ENCODE measurements at regions not wholly inside any gene's neighbourhood (a gene's known extent, or its start where the extent isn't known, plus 50 kb on each side); places are given as distances from the start of the nearest gene placed in this dataset.
A peak's percentile ranks its signal among the peaks of the same experiment; 100 is the strongest.

DNA sequence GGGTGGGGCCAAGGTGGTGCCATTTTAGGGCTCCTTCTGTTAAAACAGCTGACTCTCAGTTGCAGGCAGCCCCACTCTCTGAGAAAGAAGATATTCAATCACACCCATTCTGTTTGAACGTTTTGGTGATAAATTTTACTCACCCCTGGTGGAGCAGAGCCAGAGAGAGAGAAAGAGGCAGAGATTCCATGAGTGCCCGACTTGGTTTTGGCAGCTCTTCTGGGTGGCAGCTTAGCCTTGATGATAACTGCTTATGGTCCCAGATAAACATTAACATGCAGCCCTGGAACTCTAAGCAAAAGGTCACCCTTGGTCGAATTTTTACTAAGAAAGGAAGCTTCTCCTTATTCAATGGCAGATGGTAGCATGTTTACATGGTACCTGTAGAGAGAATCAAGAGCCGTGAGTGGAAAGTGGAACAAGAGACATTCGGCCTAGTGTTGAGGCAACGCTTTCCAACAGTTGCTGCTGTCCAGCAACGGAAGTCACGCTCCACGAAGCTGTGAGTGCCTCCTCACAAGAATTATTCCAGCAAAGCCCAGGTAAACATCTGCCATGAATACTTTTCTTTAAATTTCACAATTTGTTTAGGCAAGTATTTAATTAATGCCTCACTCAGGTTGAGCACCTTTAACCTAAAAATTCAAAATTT is 530.6 kb upstream of the ROBO2 start:
- WGBS, 2 experiments (ENCODE audit: extremely low coverage in 1 of 2, insufficient coverage in 1 of 2, insufficient read length in 1 of 2, insufficient replicate concordance in 2 of 2, low coverage in 1 of 2, low lambda C conversion rate in 2 of 2, missing lambda C conversion rate in 1 of 2) = 88% methylated on average over 9 of the region's 9 CpGs; no CpG with 5 or more reads in 1 of the 2 experiments
- TF ChIP-seq POLR2AphosphoS5 (IDR thresholded peaks at IDR 0.05; ENCODE audit: low read depth, low read length) (no peak), TAF7 (optimal IDR thresholded peaks at IDR 0.05; ENCODE audit: borderline replicate concordance, low read depth, low read length) (no peak), SIX5 (IDR thresholded peaks at IDR 0.05; ENCODE audit: low read depth, low read length) (no peak), YY1 (IDR thresholded peaks at IDR 0.05; ENCODE audit: low read depth, low read length) (no peak), EP300 (IDR thresholded peaks at IDR 0.05; ENCODE audit: borderline replicate concordance in 1 of 2, low read depth in 2 of 2, low read length in 2 of 2) (no peak), JUND (IDR thresholded peaks at IDR 0.05; ENCODE audit: low read length) (no peak), GTF2F1 (IDR thresholded peaks at IDR 0.05; ENCODE audit: borderline replicate concordance, low read depth, low read length) (no peak), POLR2A (IDR thresholded peaks at IDR 0.05; ENCODE audit: control extremely low read depth in 1 of 2, low read depth in 2 of 2, low read length in 2 of 2) (no peak), SP1 (IDR thresholded peaks at IDR 0.05; ENCODE audit: low read depth, low read length) (no peak), EGR1 (IDR thresholded peaks at IDR 0.05; ENCODE audit: borderline replicate concordance, low read depth, low read length) (no peak)

More for the DNA sequence above, 530.6 kb upstream of the ROBO2 start:
- Histone ChIP-seq H4K8ac (ENCODE audit: extremely low read depth, insufficient read depth, low read length) (no peak overlapping the region), H3K4me3 (ENCODE audit: extremely low read depth in 1 of 4, insufficient read depth in 2 of 4, low read depth in 3 of 4, low read length in 4 of 4) (no peak overlapping the region), H3K27ac (ENCODE audit: low read depth, low read length) (no peak overlapping the region), H3K4me2 (ENCODE audit: insufficient read depth in 1 of 2, low read depth in 2 of 2, low read length in 2 of 2) (no peak overlapping the region), H2BK15ac (ENCODE audit: low read length) (no peak overlapping the region), H3K14ac (ENCODE audit: insufficient read length) (no peak overlapping the region), H3K79me1 (ENCODE audit: low read depth, low read length) (no peaks in the 10 kb centered on the region), H2BK20ac (ENCODE audit: low read length) (no peak overlapping the region), H3K79me2 (ENCODE audit: control insufficient read depth in 1 of 2, insufficient read depth in 2 of 2, low read length in 2 of 2) (no peaks in the 10 kb centered on the region), H3K9ac (replicated peaks in 1 of 4; ENCODE audit: extremely low read depth in 1 of 4, low read depth in 3 of 4, low read length in 3 of 4) (no peak overlapping the region), H3K23ac (ENCODE audit: insufficient read length) (no peak overlapping the region), H4K5ac (ENCODE audit: insufficient read length, low read depth, low read length) (no peak overlapping the region), H3K4me1 (replicated peaks in 1 of 4; ENCODE audit: control insufficient read depth in 3 of 4, insufficient read depth in 4 of 4, low read length in 3 of 4) (no peaks in the 10 kb centered on the region), H2AFZ (ENCODE audit: low read length) (0 out of 2 replicates have a peak overlapping the region, but pooled peaks have one; percentile 22), H2BK5ac (ENCODE audit: low read depth, low read length) (no peak overlapping the region), H2AK5ac (ENCODE audit: low read depth, low read length) (no peak overlapping the region), H3K4ac (replicated peaks; ENCODE audit: insufficient read length, low read depth, low read length) (no peak overlapping the region), H3K36me3 (ENCODE audit: control insufficient read depth in 2 of 4, insufficient read depth in 4 of 4, low read length in 3 of 4) (no peaks in the 10 kb centered on the region), H2BK120ac (replicated peaks; ENCODE audit: low read depth, low read length) (no peak overlapping the region), H3K23me2 (ENCODE audit: low read depth, low read length) (no peaks in the 10 kb centered on the region), H4K91ac (replicated peaks; ENCODE audit: insufficient read length, low read length) (no peak overlapping the region), H2BK12ac (ENCODE audit: low read depth, low read length) (no peak overlapping the region), H3K56ac (replicated peaks; ENCODE audit: insufficient read length, low read depth, low read length) (no peak overlapping the region), H3K9me3 (ENCODE audit: insufficient read depth in 2 of 2, low read depth in 1 of 2, low read length in 1 of 2) (no peaks in the 10 kb centered on the region), H3K18ac (ENCODE audit: extremely low read depth, low read length) (no peak overlapping the region), H4K20me1 (replicated peaks in 1 of 2; ENCODE audit: control insufficient read depth in 1 of 2, insufficient read depth in 2 of 2, low read length in 2 of 2) (no peaks in the 10 kb centered on the region), H3K27me3 (replicated peaks in 1 of 4; ENCODE audit: control insufficient read depth in 3 of 4, extremely low read depth in 1 of 4, insufficient read depth in 3 of 4, low read length in 3 of 4) (no peaks in the 10 kb centered on the region)
- FAIRE-seq (no peak), DNase-seq (ENCODE audit: low read depth in 1 of 2, low spot score in 2 of 2) (no peak)
- POLR2A ChIA-PET (ENCODE audit: partially characterized antibody) = no interaction called here
- CTCF ChIA-PET (ENCODE audit: partially characterized antibody) = no interaction called here

Measured in H1 (cell line).